ENCODE measurements at regions not wholly inside any gene's neighbourhood (a gene's known extent, or its start where the extent isn't known, plus 50 kb on each side); places are given as distances from the start of the nearest gene placed in this dataset.
"Not testable (repeated sequence)": the region's sequence is repeated elsewhere in the genome, so short reads cannot be mapped to it uniquely, and the experiment has no call there.

- no peak for DNase-seq (ENCODE audit: low spot score)
Observed at GRCh38 chr21:14826630-14827029, 238.2 kb downstream of the NRIP1 start.

- no peak for DNase-seq (ENCODE audit: low spot score)
Observed at GRCh38 chr21:14825514-14825974, 239.3 kb downstream of the NRIP1 start.

GRCh38 chr21:14824126-14824525 is 240.7 kb downstream of the NRIP1 start:
- no peak for DNase-seq (ENCODE audit: low spot score)

- DNase-seq (ENCODE audit: low spot score) = no peak
Observed at GRCh38 chr21:14817311-14817710, 247.5 kb downstream of the NRIP1 start.

- no peak for DNase-seq (ENCODE audit: low spot score)
Observed at GRCh38 chr21:14814991-14815390, 249.8 kb downstream of the NRIP1 start.

- no peak for DNase-seq (ENCODE audit: low spot score)
Observed at GRCh38 chr21:14814282-14814681, 250.5 kb downstream of the NRIP1 start.

GRCh38 chr21:14804170-14804569 is 258.1 kb upstream of the SAMSN1 start:
- DNase-seq (ENCODE audit: low spot score) = not testable (repeated sequence)

- DNase-seq (ENCODE audit: low spot score) = no peak
Observed at GRCh38 chr21:14797543-14797942, 251.4 kb upstream of the SAMSN1 start.

- no peak for DNase-seq (ENCODE audit: low spot score)
Observed at GRCh38 chr21:14787312-14787711, 241.2 kb upstream of the SAMSN1 start.

GRCh38 chr21:14785679-14786078 is 239.6 kb upstream of the SAMSN1 start:
- no peak for DNase-seq (ENCODE audit: low spot score)

- no peak for DNase-seq (ENCODE audit: low spot score)
Observed at GRCh38 chr21:14773777-14774345, 227.7 kb upstream of the SAMSN1 start.

GRCh38 chr21:14771593-14771992 is 225.5 kb upstream of the SAMSN1 start:
- DNase-seq (ENCODE audit: low spot score) = no peak

- no peak for DNase-seq (ENCODE audit: low spot score)
Observed at GRCh38 chr21:14768042-14768441, 221.9 kb upstream of the SAMSN1 start.

- no peak for DNase-seq (ENCODE audit: low spot score)
Observed at GRCh38 chr21:14767192-14767852, 221.2 kb upstream of the SAMSN1 start.

GRCh38 chr21:14766241-14766640 is 220.1 kb upstream of the SAMSN1 start:
- DNase-seq (ENCODE audit: low spot score) = no peak

- no peak for DNase-seq (ENCODE audit: low spot score)
Observed at GRCh38 chr21:14763695-14764064, 217.6 kb upstream of the SAMSN1 start.

GRCh38 chr21:14762734-14763694 is 216.9 kb upstream of the SAMSN1 start:
- no peak for DNase-seq (ENCODE audit: low spot score)

- no peak for DNase-seq (ENCODE audit: low spot score)
Observed at GRCh38 chr21:14762327-14762726, 216.2 kb upstream of the SAMSN1 start.

GRCh38 chr21:14759285-14759684 is 213.2 kb upstream of the SAMSN1 start:
- DNase-seq (ENCODE audit: low spot score) = no peak

- no peak for DNase-seq (ENCODE audit: low spot score)
Observed at GRCh38 chr21:14758849-14759248, 212.7 kb upstream of the SAMSN1 start.

- no peak for DNase-seq (ENCODE audit: low spot score)
Observed at GRCh38 chr21:14757533-14758327, 211.6 kb upstream of the SAMSN1 start.

GRCh38 chr21:14755086-14755485 is 209.0 kb upstream of the SAMSN1 start:
- no peak for DNase-seq (ENCODE audit: low spot score)

All from AG20443 (cell line).